NT2/D1 (cell line): ENCODE measurements at regions not wholly inside any gene's neighbourhood (a gene's known extent, or its start where the extent isn't known, plus 50 kb on each side); places are given as distances from the start of the nearest gene placed in this dataset.

Experiments used
- SUZ12 ChIP-seq: IDR thresholded peaks from 2 replicates; pipeline ENCODE4 v1.6.1; 2011; ENCODE audit not compliant: insufficient read length, insufficient read depth; ENCODE audit errors: extremely low read depth
- YY1 ChIP-seq: IDR thresholded peaks from 2 replicates; pipeline ENCODE4 v1.6.1; 2011; ENCODE audit not compliant: insufficient read length, insufficient read depth

- TF ChIP-seq YY1 (no peak), SUZ12 (no peak)
These were observed 457.4 kb upstream of the ATP2B1 start for GRCh38 chr12:90166012-90166411.
